ENCODE measurements at regions not wholly inside any gene's neighbourhood (a gene's known extent, or its start where the extent isn't known, plus 50 kb on each side); places are given as distances from the start of the nearest gene placed in this dataset.

DNA sequence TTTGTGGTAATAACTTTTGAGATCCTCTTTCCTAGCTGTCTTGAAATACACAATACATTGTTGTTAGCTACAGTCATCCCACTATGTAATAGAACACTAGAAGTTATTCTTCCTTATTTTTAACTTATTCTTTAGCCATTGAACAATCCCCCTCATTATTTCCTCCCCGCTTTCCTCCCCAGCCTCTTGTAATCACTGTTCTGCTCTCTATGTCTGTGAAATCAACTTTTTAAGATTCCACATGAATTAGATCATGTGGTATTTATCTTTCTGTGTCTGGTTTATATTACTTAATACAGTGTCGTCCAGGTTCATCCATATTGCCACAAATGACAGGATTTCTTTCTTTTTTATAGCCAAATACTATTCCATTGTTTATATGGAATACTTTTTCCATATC is 72.9 kb downstream of the SLC10A2 start:
- DNase-seq, result no peak

GRCh38 chr13:102984210-102984609 is 82.0 kb downstream of the SLC10A2 start:
- DNase-seq, result no peak

DNA sequence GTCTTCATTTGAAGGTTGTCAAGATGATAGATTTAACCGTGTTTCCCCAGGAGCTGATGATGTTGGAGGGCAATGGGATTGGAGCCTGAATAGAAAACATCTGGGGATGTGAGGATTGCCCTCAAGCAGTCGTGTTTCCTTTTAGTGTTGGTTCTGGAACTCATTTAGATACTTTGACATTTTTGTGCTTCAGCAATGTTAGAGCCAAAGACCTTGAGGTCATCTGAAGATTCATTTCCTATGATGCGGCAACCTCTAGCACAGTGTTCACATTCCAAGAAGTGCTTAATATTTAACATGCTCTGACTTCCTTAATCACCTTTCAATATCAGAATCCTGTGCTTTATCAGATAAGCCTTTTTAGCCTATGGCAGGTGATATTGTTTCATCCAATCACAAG is 82.7 kb downstream of the SLC10A2 start:
- DNase-seq, result no peak

DNA sequence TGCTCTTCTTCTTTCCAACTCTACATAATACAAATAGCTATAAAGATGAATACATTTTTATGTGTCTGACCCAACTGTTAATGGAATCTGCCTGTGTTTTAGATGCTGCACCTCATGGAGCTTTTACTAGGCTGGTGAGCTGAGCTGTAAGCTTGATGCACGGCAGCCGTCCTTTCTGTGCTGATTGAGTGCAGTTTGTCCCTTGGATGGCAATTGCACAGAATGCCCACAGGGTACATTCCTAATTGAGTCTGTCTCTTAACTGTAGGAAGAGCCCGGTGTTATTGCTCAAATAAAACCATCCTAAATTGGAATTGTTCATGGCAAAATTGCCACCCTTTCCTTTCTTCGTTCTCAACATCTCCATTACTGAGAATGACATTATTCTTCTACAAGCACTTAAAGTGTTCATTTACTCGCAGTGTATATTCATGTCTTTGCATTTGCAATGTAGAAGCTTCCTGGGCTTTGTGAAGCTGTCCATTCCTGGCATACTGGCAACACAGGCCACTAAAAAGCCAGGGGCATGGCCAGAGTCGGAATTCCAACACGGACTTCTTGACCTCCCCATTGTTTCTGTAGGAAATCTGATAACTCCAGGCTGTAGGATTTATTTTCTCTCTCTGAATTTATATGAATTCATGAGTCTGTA is 85.8 kb downstream of the SLC10A2 start:
- DNase-seq, result no peak

GRCh38 chr13:102978168-102978567 is 88.0 kb downstream of the SLC10A2 start:
- DNase-seq, result no peak

DNA sequence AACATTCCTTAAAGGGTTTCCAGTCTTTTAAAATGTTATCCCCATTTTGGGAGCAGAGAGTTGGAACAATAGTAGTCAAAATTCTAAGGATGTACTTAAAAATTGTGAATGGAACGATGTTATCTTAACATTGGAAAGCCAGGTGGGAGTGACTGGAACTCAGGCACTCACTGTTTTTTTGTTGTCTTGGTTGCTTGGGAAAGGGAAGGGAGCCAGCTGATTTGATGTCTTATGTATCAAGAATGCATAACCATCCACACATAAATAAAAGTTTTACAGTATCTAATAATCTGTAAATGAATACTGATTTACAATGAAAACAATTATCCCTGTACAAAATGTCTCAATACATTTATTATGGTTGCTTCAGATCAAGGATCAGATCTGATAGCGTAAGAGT is 88.7 kb downstream of the SLC10A2 start:
- DNase-seq, result no peak

DNA sequence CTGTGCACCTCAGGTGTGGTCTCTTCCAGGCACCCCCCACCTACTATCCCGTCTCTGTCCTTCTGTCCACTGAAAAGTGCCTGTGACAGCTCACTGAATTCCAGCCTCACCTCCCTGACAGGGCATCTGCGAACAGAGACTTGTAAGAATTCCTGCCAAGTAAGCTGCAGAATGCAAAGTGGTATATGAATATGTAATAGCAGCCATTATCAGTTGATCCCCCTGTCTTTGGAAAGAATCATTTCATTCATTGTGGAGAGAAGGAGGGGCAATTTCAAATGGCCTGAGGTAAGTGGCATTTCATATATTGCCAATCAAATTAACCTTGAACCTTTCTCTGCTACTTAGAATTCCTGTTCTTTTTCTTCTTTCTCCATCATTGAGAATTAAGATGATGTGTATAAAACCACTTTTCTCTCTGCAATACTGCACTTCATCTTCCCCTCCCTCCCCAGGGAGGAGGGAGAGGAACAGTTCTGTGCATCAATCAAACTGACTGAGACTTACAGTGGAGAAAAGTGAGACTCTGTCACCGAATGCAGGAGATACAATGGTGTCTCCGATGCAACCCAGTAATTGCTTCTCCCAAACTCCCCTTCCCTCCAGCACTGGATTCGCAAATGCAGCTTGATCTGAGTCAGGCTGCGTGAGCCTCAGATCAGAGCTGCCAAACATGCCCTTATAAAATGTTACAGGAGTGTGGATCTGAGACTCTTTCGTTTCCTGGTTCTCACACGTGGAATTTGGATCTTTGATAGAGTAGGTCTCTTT is 91.7 kb downstream of the SLC10A2 start:
- no peak for DNase-seq

- no peak for DNase-seq
These were observed 94.0 kb downstream of the SLC10A2 start for GRCh38 chr13:102972191-102972590.

GRCh38 chr13:102970542-102970941 is 95.7 kb downstream of the SLC10A2 start:
- no peak for DNase-seq

GRCh38 chr13:102968572-102969228 is 97.5 kb downstream of the SLC10A2 start:
- no peak for DNase-seq

DNA sequence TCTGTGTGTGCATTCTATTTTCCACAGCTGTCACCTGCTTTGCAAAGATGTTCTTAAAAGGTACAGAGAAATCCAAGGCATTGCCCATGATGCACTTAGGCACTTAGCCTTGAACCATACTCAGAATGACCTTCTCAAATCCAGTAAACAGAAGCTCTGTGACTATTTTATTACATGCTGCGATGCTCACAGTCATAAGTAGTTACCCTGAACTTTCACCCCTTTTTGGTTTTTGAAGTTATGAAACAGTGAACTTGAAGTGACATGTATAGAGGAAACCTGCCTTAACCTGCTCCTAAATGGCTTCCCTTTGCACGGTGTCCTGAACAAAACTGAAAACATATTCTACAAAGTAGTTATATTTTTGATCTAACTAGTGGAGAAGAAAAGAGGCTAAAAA is 100.4 kb downstream of the SLC10A2 start:
- no peak for DNase-seq

DNA sequence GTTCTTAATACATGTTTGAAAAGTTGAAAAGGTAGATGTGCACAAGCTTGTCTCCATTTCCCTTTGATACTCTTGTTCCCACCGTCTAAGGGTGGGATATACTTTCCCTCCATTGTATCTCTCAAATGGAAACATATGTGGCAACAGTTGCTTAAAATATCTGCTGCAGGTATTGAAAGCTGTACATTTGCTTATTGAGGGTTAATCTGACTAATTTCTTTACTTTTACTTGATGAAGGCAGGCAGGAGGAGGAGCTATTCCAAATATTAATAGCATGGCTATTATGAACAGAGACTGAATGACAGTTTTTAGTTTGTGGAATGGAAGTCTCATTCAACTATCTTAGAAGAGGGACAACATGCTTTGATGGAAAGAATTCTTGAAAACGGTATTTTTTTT is 103.8 kb downstream of the SLC10A2 start:
- DNase-seq, result no peak

DNA sequence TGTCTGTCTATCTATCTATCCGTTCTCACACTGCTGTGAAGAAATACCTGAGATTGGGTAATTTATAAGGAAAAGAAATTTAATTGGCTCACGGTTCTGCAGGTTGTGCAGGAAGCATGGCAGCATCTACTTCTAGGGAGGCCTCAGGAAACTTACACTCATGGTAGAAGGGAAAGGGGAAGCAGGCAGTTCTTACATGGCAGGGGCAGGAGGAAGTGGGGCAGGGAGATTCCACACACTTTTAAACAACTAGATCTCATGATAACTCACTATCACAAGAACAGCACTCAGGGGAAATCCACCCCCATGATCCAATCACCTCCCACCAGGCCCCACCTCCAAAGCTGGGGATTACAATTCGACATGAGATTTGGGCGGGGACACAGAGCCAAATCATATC is 105.3 kb downstream of the SLC10A2 start:
- DNase-seq, result no peak

DNA sequence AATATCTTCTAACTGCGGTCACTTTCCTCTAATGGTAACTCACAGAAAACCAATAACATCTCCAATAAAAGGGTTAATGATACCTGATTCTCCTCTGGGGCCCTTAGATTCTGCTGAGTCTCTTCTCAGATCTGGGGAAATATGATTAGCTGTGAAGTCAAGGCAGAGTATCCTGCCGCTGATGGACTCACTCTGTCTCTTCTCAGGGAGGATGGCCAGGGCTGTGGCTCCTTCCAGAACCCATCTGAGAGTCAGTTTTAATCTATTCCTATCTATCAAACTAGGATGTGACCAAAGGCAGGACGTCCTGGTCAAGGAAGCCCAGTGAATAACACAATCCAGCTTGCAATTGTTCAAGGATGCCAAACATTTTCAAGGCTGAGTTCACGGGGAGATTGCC is 109.8 kb downstream of the SLC10A2 start:
- DNase-seq, result no peak

- DNase-seq, result no peak
These were observed 108.5 kb downstream of the ERCC5 start for GRCh38 chr13:102954350-102954749.

GRCh38 chr13:102951808-102952207 is 106.0 kb downstream of the ERCC5 start:
- DNase-seq, result no peak

GRCh38 chr13:102947745-102948405 is 102.0 kb downstream of the ERCC5 start:
- no peak for DNase-seq

DNA sequence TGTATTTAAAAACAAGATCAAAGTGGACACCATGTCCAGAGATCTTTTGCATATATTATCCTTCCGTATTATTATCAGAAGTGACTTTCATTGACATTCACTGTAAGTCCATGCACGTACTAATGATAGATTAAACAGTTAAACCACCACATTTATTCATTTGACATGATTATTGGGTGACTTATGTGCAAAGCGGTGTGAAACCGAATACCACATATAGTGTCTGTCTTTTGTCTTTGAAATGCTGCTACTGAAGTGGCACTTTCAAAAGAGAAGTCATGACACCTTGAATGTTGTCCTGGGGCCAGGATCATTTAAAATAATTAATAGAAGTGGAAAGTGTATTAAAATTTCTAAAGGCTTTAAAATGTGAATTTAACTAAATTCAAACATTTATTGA is 100.1 kb downstream of the ERCC5 start:
- DNase-seq, result no peak

GRCh38 chr13:102945324-102945815 is 99.5 kb downstream of the ERCC5 start:
- peak; percentile 94 for DNase-seq

GRCh38 chr13:102944821-102945220 is 99.0 kb downstream of the ERCC5 start:
- no peak for DNase-seq

DNA sequence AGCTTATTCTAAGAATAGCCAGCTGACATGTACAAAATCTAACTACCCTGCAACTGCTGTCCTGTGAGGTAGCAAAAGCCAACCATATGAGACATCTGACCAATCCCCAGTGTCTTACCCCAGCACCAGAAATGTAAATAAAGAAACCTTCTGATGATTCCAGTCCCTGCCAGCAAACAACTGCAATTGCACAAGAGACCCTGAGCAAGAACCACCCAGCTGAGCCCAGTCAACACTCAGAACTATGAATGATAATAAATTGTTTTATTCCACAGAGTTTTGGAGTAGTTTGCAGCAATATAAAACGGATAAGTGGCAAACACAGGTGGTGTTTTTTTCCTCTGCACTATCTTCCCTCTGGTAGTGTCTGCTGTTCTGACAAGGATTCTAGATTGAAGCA is 94.9 kb downstream of the ERCC5 start:
- DNase-seq, result no peak

GRCh38 chr13:102940143-102940542 is 94.3 kb downstream of the ERCC5 start:
- DNase-seq, result no peak

GRCh38 chr13:102935896-102936321 is 90.1 kb downstream of the ERCC5 start:
- DNase-seq, result no peak

Data from NCI-H748 treated with DMSO at 0.1 percent for 48 hours (cell line).